ENCODE measurements at regions not wholly inside any gene's neighbourhood (a gene's known extent, or its start where the extent isn't known, plus 50 kb on each side); places are given as distances from the start of the nearest gene placed in this dataset.

- CTCF ChIA-PET = no interaction called here
- intact Hi-C loops (cut with micrococcal nuclease) = no loop called here
- Histone ChIP-seq H3K27ac (ENCODE audit: low read length in 2 of 2) (no peak overlapping the region), H2AFZ (ENCODE audit: insufficient read depth, low read depth, low read length, poor library complexity, severe bottlenecking) (no peak overlapping the region), H3K4me1 (ENCODE audit: control insufficient read depth in 2 of 2, insufficient read depth in 2 of 2, low read length in 2 of 2) (no peaks in the 10 kb centered on the region), H3K4me2 (replicated peaks; ENCODE audit: low read depth, low read length, poor library complexity, severe bottlenecking) (no peak overlapping the region), H3K9ac (ENCODE audit: low read length) (no peak overlapping the region), H3K27me3 (replicated peaks in 1 of 4; ENCODE audit: control extremely low read depth in 1 of 4, control insufficient read depth in 3 of 4, insufficient read depth in 4 of 4, low read length in 3 of 4) (no peaks in the 10 kb centered on the region), H3K9me3 (ENCODE audit: control extremely low read depth in 1 of 3, control insufficient read depth in 2 of 3, insufficient read depth in 1 of 3, low read length in 2 of 3) (no peaks in the 10 kb centered on the region), H3K36me3 (replicated peaks in 1 of 2; ENCODE audit: control extremely low read depth in 1 of 2, control insufficient read depth in 1 of 2, extremely low read depth in 1 of 2, insufficient read depth in 2 of 2, low read length in 1 of 2) (no peaks in the 10 kb centered on the region), H3K79me2 (ENCODE audit: control insufficient read depth, insufficient read depth, low read length) (no peaks in the 10 kb centered on the region), H4K20me1 (ENCODE audit: control insufficient read depth, insufficient read depth, low read length, poor library complexity, severe bottlenecking) (no peaks in the 10 kb centered on the region), H3K4me3 (ENCODE audit: control extremely low read depth in 1 of 5, extremely low read depth in 1 of 5, insufficient read depth in 1 of 5, low read depth in 2 of 5, low read length in 4 of 5) (no peak overlapping the region)
- POLR2A ChIA-PET = no interaction called here
- ATAC-seq (ENCODE audit: low read depth) (no peak), DNase-seq (no peak)
- H3K9me3 Mint-ChIP-seq (ENCODE audit: insufficient read depth) = no peaks in the 10 kb centered on the region
- H3K4me1 Mint-ChIP-seq = no peaks in the 10 kb centered on the region
- H3K4me3 Mint-ChIP-seq = no peak overlapping the region
- no peak overlapping the region for H3K27ac Mint-ChIP-seq
- no peaks in the 10 kb centered on the region for H3K27me3 Mint-ChIP-seq
- TF ChIP-seq EZH2 (IDR thresholded peaks at IDR 0.05; ENCODE audit: borderline replicate concordance, insufficient read depth, low read depth, low read length, poor library complexity, severe bottlenecking) (no peak), CTCF (IDR thresholded peaks at IDR 0.05) (no peak)
Observed at GRCh38 chr18:29626094-29626493, 1416.4 kb downstream of the DSC3 start.

- no peak for ATAC-seq (ENCODE audit: low read depth)
- no peak overlapping the region for H3K4me3 ChIP-seq (ENCODE audit: control extremely low read depth in 1 of 5, extremely low read depth in 1 of 5, insufficient read depth in 1 of 5, low read depth in 2 of 5, low read length in 4 of 5)
- no peaks in the 10 kb centered on the region for H3K27me3 ChIP-seq (replicated peaks in 1 of 4; ENCODE audit: control extremely low read depth in 1 of 4, control insufficient read depth in 3 of 4, insufficient read depth in 4 of 4, low read length in 3 of 4)
- intact Hi-C loops (cut with micrococcal nuclease) = no loop called here
- H3K9ac ChIP-seq (ENCODE audit: low read length) = no peak overlapping the region
- CTCF ChIA-PET = no interaction called here
- Mint-ChIP-seq H3K4me1 (no peaks in the 10 kb centered on the region), H3K27me3 (no peaks in the 10 kb centered on the region), H3K27ac (no peak overlapping the region), H3K4me3 (no peak overlapping the region), H3K9me3 (ENCODE audit: insufficient read depth) (peaks cover 2% of the 10 kb centered on the region)
- POLR2A ChIA-PET = no interaction called here
- H3K9me3 ChIP-seq (ENCODE audit: control extremely low read depth in 1 of 3, control insufficient read depth in 2 of 3, insufficient read depth in 1 of 3, low read length in 2 of 3) = no peaks in the 10 kb centered on the region
- H3K79me2 ChIP-seq (ENCODE audit: control insufficient read depth, insufficient read depth, low read length) = no peaks in the 10 kb centered on the region
- no peak overlapping the region for H3K4me2 ChIP-seq (replicated peaks; ENCODE audit: low read depth, low read length, poor library complexity, severe bottlenecking)
- no peak overlapping the region for H2AFZ ChIP-seq (ENCODE audit: insufficient read depth, low read depth, low read length, poor library complexity, severe bottlenecking)
- no peak for DNase-seq
- no peaks in the 10 kb centered on the region for H3K4me1 ChIP-seq (ENCODE audit: control insufficient read depth in 2 of 2, insufficient read depth in 2 of 2, low read length in 2 of 2)
- TF ChIP-seq EZH2 (IDR thresholded peaks at IDR 0.05; ENCODE audit: borderline replicate concordance, insufficient read depth, low read depth, low read length, poor library complexity, severe bottlenecking) (no peak), CTCF (IDR thresholded peaks at IDR 0.05) (no peak)
- no peaks in the 10 kb centered on the region for H3K36me3 ChIP-seq (replicated peaks in 1 of 2; ENCODE audit: control extremely low read depth in 1 of 2, control insufficient read depth in 1 of 2, extremely low read depth in 1 of 2, insufficient read depth in 2 of 2, low read length in 1 of 2)
- H4K20me1 ChIP-seq (ENCODE audit: control insufficient read depth, insufficient read depth, low read length, poor library complexity, severe bottlenecking) = no peaks in the 10 kb centered on the region
- H3K27ac ChIP-seq (ENCODE audit: low read length in 2 of 2) = no peak overlapping the region
Observed at GRCh38 chr18:29616867-29617266, 1425.7 kb downstream of the DSC3 start.

All from B cell (primary cell).